Astrocyte (in vitro differentiated cells and primary cell): ENCODE measurements at regions not wholly inside any gene's neighbourhood (a gene's known extent, or its start where the extent isn't known, plus 50 kb on each side); places are given as distances from the start of the nearest gene placed in this dataset.

ENCODE experiments used
- DNase-seq: peaks from one replicate; pipeline ENCODE4 v3.0.0-alpha.2; 2010; ENCODE audit warnings: low read depth
- FAIRE-seq: peaks from 2 replicates; lab custom pipeline; 2011; peaks lifted over from hg19 to GRCh38; lab: Jason Lieb, UNC
- H2AFZ ChIP-seq: 2 replicates; pipeline ENCODE4 v1.6.0; 2012; ENCODE audit warnings: low read depth, low read length, inconsistent platforms
- H3K27ac ChIP-seq: 2 replicates; pipeline ENCODE4 v1.5.1; 2011; ENCODE audit warnings: low read depth, low read length, inconsistent platforms
- H3K27me3 ChIP-seq: 2 replicates; pipeline ENCODE4 v1.6.0; 2011; ENCODE audit warnings: low read length, inconsistent platforms; ENCODE audit not compliant: insufficient read depth
- H3K36me3 ChIP-seq: 2 replicates; pipeline ENCODE4 v1.5.1; 2011; ENCODE audit warnings: low read length, inconsistent platforms; ENCODE audit not compliant: insufficient read depth
- H3K4me1 ChIP-seq: 2 replicates; pipeline ENCODE4 v1.5.1; 2011; ENCODE audit warnings: low read length, inconsistent platforms; ENCODE audit not compliant: insufficient read depth
- H3K4me2 ChIP-seq: 2 replicates; pipeline ENCODE4 v1.6.0; 2012; ENCODE audit warnings: low read length, inconsistent platforms
- H3K4me3 ChIP-seq: 2 replicates; pipeline ENCODE4 v1.5.1; 2011; ENCODE audit warnings: low read depth, mild to moderate bottlenecking, low read length, inconsistent platforms; ENCODE audit not compliant: insufficient read depth
- H3K79me2 ChIP-seq: 2 replicates; pipeline ENCODE4 v1.6.0; 2012; ENCODE audit warnings: mild to moderate bottlenecking, low read length, inconsistent platforms; ENCODE audit not compliant: insufficient read depth
- H3K9ac ChIP-seq: 2 replicates; pipeline ENCODE4 v1.6.0; 2012; ENCODE audit warnings: mild to moderate bottlenecking, low read length, inconsistent platforms
- H3K9me3 ChIP-seq: 2 replicates; pipeline ENCODE4 v1.5.1; 2012; ENCODE audit warnings: low read depth, mild to moderate bottlenecking, low read length, inconsistent platforms; ENCODE audit not compliant: insufficient read depth
- H4K20me1 ChIP-seq: 2 replicates; pipeline ENCODE4 v1.6.0; 2012; ENCODE audit warnings: low read length, inconsistent platforms; ENCODE audit not compliant: insufficient read depth
- H3K27ac Mint-ChIP-seq: one replicate; pipeline ENCODE4 v1.8.0; 2021; ENCODE audit warnings: mild to moderate bottlenecking, mixed read lengths; ENCODE audit not compliant: unreplicated experiment
- H3K27me3 Mint-ChIP-seq: one replicate; pipeline ENCODE4 v1.8.0; 2021; ENCODE audit warnings: low read depth, mixed read lengths; ENCODE audit not compliant: unreplicated experiment
- H3K36me3 Mint-ChIP-seq: one replicate; pipeline ENCODE4 v1.8.0; 2021; ENCODE audit warnings: low read depth, mixed read lengths; ENCODE audit not compliant: unreplicated experiment
- H3K4me1 Mint-ChIP-seq: one replicate; pipeline ENCODE4 v1.8.0; 2021; ENCODE audit warnings: low read depth, mixed read lengths; ENCODE audit not compliant: unreplicated experiment
- H3K4me3 Mint-ChIP-seq: one replicate; pipeline ENCODE4 v1.8.0; 2021; ENCODE audit warnings: mild to moderate bottlenecking, moderate library complexity, mixed read lengths; ENCODE audit not compliant: unreplicated experiment
- H3K9me3 Mint-ChIP-seq: one replicate; pipeline ENCODE4 v1.8.0; 2021; ENCODE audit warnings: mild to moderate bottlenecking, mixed read lengths; ENCODE audit not compliant: unreplicated experiment
- CTCF ChIP-seq: IDR thresholded peaks from 2 replicates; pipeline ENCODE4 v1.5.1; 2011; ENCODE audit warnings: low read depth, mild to moderate bottlenecking, inconsistent platforms, low read length, moderate library complexity; ENCODE audit not compliant: insufficient read depth
- EZH2 ChIP-seq: IDR thresholded peaks from 2 replicates; pipeline ENCODE4 v1.6.1; 2012; ENCODE audit warnings: mild to moderate bottlenecking, low read length, inconsistent platforms; ENCODE audit not compliant: insufficient read depth

GRCh38 chr11:33640730-33641371, 59.8 kb downstream of the C11orf91 start:
- no peak overlapping the region for H2AFZ ChIP-seq
- no peaks in the 10 kb centered on the region for H4K20me1 ChIP-seq
- Mint-ChIP-seq H3K9me3 (no peaks in the 10 kb centered on the region), H3K27ac (no peak overlapping the region), H3K4me3 (no peak overlapping the region), H3K27me3 (no peaks in the 10 kb centered on the region), H3K36me3 (no peaks in the 10 kb centered on the region), H3K4me1 (no peaks in the 10 kb centered on the region)
- H3K9ac ChIP-seq: no peak overlapping the region
- no peaks in the 10 kb centered on the region for H3K79me2 ChIP-seq
- no peaks in the 10 kb centered on the region for H3K9me3 ChIP-seq
- H3K36me3 ChIP-seq: peaks cover 3% of the 10 kb centered on the region
- H3K27me3 ChIP-seq: no peaks in the 10 kb centered on the region
- no peaks in the 10 kb centered on the region for H3K4me1 ChIP-seq
- no peak overlapping the region for H3K4me3 ChIP-seq
- H3K4me2 ChIP-seq: no peak overlapping the region
- TF ChIP-seq EZH2 (no peak), CTCF (no peak)
- no peak overlapping the region for H3K27ac ChIP-seq
- FAIRE-seq: no peak
- DNase-seq: no peak

- no peaks in the 10 kb centered on the region for H3K9me3 Mint-ChIP-seq
- Histone ChIP-seq H3K27me3 (no peaks in the 10 kb centered on the region), H3K4me3 (no peak overlapping the region), H3K4me1 (peaks cover 15% of the 10 kb centered on the region), H3K27ac (no peak overlapping the region), H3K4me2 (no peak overlapping the region), H2AFZ (no peak overlapping the region), H4K20me1 (no peaks in the 10 kb centered on the region), H3K79me2 (no peaks in the 10 kb centered on the region), H3K36me3 (no peaks in the 10 kb centered on the region), H3K9me3 (no peaks in the 10 kb centered on the region), H3K9ac (no peak overlapping the region)
- no peak overlapping the region for H3K27ac Mint-ChIP-seq
- peaks cover 8% of the 10 kb centered on the region for H3K4me1 Mint-ChIP-seq
- TF ChIP-seq CTCF: no peak
- no peak for TF ChIP-seq EZH2
- no peak overlapping the region for H3K4me3 Mint-ChIP-seq
- no peaks in the 10 kb centered on the region for H3K36me3 Mint-ChIP-seq
- DNase-seq (no peak), FAIRE-seq (no peak)
- no peaks in the 10 kb centered on the region for H3K27me3 Mint-ChIP-seq
Observed at GRCh38 chr11:33638608-33639007, 62.0 kb downstream of the C11orf91 start.

GRCh38 chr11:33636104-33636503, 64.5 kb downstream of the C11orf91 start:
- Histone ChIP-seq H3K9me3 (no peaks in the 10 kb centered on the region), H4K20me1 (no peaks in the 10 kb centered on the region), H2AFZ (no peak overlapping the region), H3K4me1 (peaks cover 24% of the 10 kb centered on the region), H3K27ac (no peak overlapping the region), H3K4me2 (no peak overlapping the region), H3K27me3 (no peaks in the 10 kb centered on the region), H3K9ac (no peak overlapping the region), H3K79me2 (no peaks in the 10 kb centered on the region), H3K4me3 (no peak overlapping the region), H3K36me3 (peaks cover 1% of the 10 kb centered on the region)
- Mint-ChIP-seq H3K4me1 (peaks cover 20% of the 10 kb centered on the region), H3K4me3 (no peak overlapping the region), H3K27ac (no peak overlapping the region), H3K36me3 (no peaks in the 10 kb centered on the region), H3K27me3 (no peaks in the 10 kb centered on the region), H3K9me3 (no peaks in the 10 kb centered on the region)
- TF ChIP-seq EZH2 (no peak), CTCF (no peak)
- FAIRE-seq (no peak), DNase-seq (no peak)
